DMS153 treated with DMSO at 0.1 percent for 48 hours (cell line): ENCODE measurements at regions not wholly inside any gene's neighbourhood (a gene's known extent, or its start where the extent isn't known, plus 50 kb on each side); places are given as distances from the start of the nearest gene placed in this dataset.

Experiments
- DNase-seq: peaks from one replicate; lab custom pipeline; 2025; ENCODE audit not compliant: unreplicated experiment; lab: John Stamatoyannopoulos, UW

- DNase-seq = no peak
These were observed 473.6 kb downstream of the SI start for GRCh38 chr3:164604687-164605086.

GRCh38 chr3:164577667-164578210, 500.6 kb downstream of the SI start:
- no peak for DNase-seq

GRCh38 chr3:164572436-164572835, 505.9 kb downstream of the SI start:
- no peak for DNase-seq

- DNase-seq = no peak
These were observed 527.4 kb downstream of the SI start for GRCh38 chr3:164550857-164551256.

- DNase-seq = no peak
These were observed 539.1 kb downstream of the SI start for GRCh38 chr3:164539215-164539614.

GRCh38 chr3:164537485-164537884, 540.8 kb downstream of the SI start:
- DNase-seq = no peak

GRCh38 chr3:164533275-164533674, 545.0 kb downstream of the SI start:
- peak; percentile 65 for DNase-seq

- DNase-seq = no peak
These were observed 552.0 kb downstream of the SI start for GRCh38 chr3:164526250-164526649.

GRCh38 chr3:164524201-164524600, 554.1 kb downstream of the SI start:
- no peak for DNase-seq

GRCh38 chr3:164522073-164522763, 556.1 kb downstream of the SI start:
- DNase-seq = no peak

GRCh38 chr3:164521644-164522043, 556.7 kb downstream of the SI start:
- DNase-seq = no peak

- DNase-seq = no peak
These were observed 557.2 kb downstream of the SI start for GRCh38 chr3:164521139-164521538.

- DNase-seq = no peak
These were observed 563.0 kb downstream of the SI start for GRCh38 chr3:164515256-164515655.

GRCh38 chr3:164514576-164514975, 563.7 kb downstream of the SI start:
- DNase-seq = no peak

GRCh38 chr3:164507886-164508285, 570.4 kb downstream of the SI start:
- DNase-seq = no peak

- no peak for DNase-seq
These were observed 579.4 kb downstream of the SI start for GRCh38 chr3:164498917-164499316.

- no peak for DNase-seq
These were observed 589.4 kb downstream of the SI start for GRCh38 chr3:164488893-164489292.

GRCh38 chr3:164486150-164486549, 592.1 kb downstream of the SI start:
- DNase-seq = no peak

GRCh38 chr3:164479978-164480377, 598.3 kb downstream of the SI start:
- no peak for DNase-seq

GRCh38 chr3:164479406-164479805, 598.9 kb downstream of the SI start:
- no peak for DNase-seq

- no peak for DNase-seq
These were observed 600.0 kb downstream of the SI start for GRCh38 chr3:164478323-164478722.

GRCh38 chr3:164477403-164477802, 600.9 kb downstream of the SI start:
- DNase-seq = no peak

- no peak for DNase-seq
These were observed 601.7 kb downstream of the SI start for GRCh38 chr3:164476631-164477030.
